Endothelial cell of umbilical vein (primary cell): ENCODE measurements at regions not wholly inside any gene's neighbourhood (a gene's known extent, or its start where the extent isn't known, plus 50 kb on each side); places are given as distances from the start of the nearest gene placed in this dataset.

ENCODE experiments used
- BruUV-seq: library from RNA; stranded (reverse); fragments of 400-500 nt; replicated peaks from 2 replicates; lab custom pipeline; 2021; lab: Mats Ljungman, UMichigan
- CTCF ChIA-PET: fragments of 300-600, 350-600 bp; sonication (Branson Sonifier 250); formaldehyde crosslinking; loops from one replicate; lab custom pipeline; 2021; ENCODE audit warnings: antibody characterized with exemption, inconsistent platforms; lab: Charles Lee
- POLR2A ChIA-PET: fragments of 300-600, 350-600 bp; sonication (Branson Sonifier 250); formaldehyde crosslinking; loops from one replicate; lab custom pipeline; 2021; ENCODE audit warnings: antibody characterized with exemption, inconsistent platforms; lab: Charles Lee
- DNase-seq: peaks from one replicate; pipeline ENCODE4 v3.0.0-alpha.2; 2011; ENCODE audit warnings: low read depth, low spot score
- FAIRE-seq: peaks from 2 replicates; lab custom pipeline; 2011; peaks lifted over from hg19 to GRCh38; lab: Jason Lieb, UNC
- H2AFZ ChIP-seq: 2 replicates; pipeline ENCODE4 v1.6.0; 2012; ENCODE audit warnings: low read depth, low read length, control low read depth, inconsistent platforms
- H3K27ac ChIP-seq: 2 replicates; pipeline ENCODE4 v1.5.1; 2011; ENCODE audit warnings: low read depth, mild to moderate bottlenecking, control low read depth, low read length, moderate library complexity; ENCODE audit not compliant: insufficient read depth
- H3K27me3 ChIP-seq, 2 experiments: 2 replicates each; pipeline versions ENCODE4 v1.6.0 to v1.6.1; 2011; ENCODE audit warnings: low read length in 2 of 2, mixed read lengths in 1 of 2; ENCODE audit not compliant: control insufficient read depth in 2 of 2, insufficient read depth in 2 of 2
- H3K36me3 ChIP-seq, 2 experiments: 2 replicates in 1 of 2; 3 replicates in 1 of 2; pipeline ENCODE4 v1.5.1; 2011; ENCODE audit warnings: low read length in 2 of 2, mild to moderate bottlenecking in 1 of 2, moderate library complexity in 1 of 2; ENCODE audit not compliant: control insufficient read depth in 2 of 2, insufficient read depth in 2 of 2; ENCODE audit errors: extremely low read depth in 1 of 2
- H3K4me1 ChIP-seq: 3 replicates; pipeline ENCODE4 v1.5.1; 2011; ENCODE audit warnings: mild to moderate bottlenecking, low read length; ENCODE audit not compliant: control insufficient read depth, insufficient read depth; ENCODE audit errors: extremely low read depth
- H3K4me2 ChIP-seq: 2 replicates; pipeline ENCODE4 v1.6.1; 2011; ENCODE audit warnings: low read length, control low read depth, mixed read lengths; ENCODE audit not compliant: insufficient read depth
- H3K4me3 ChIP-seq, 3 experiments: fragments of 200-600 bp in 1 of 3; sonication (generic), shearing (Covaris generic) in 1 of 3; replicated peaks in 1 of 3; 2 replicates each; pipeline ENCODE4 v1.5.1; 2011 to 2016; ENCODE audit warnings: control low read depth in 3 of 3, low read length in 3 of 3, mild to moderate bottlenecking in 2 of 3, inconsistent platforms in 1 of 3, low read depth in 1 of 3, moderate library complexity in 1 of 3; ENCODE audit not compliant: insufficient read depth in 1 of 3
- H3K79me2 ChIP-seq: 2 replicates; pipeline ENCODE4 v1.6.0; 2012; ENCODE audit warnings: low read length, inconsistent platforms; ENCODE audit not compliant: control insufficient read depth, insufficient read depth
- H3K9ac ChIP-seq: replicated peaks from 2 replicates; pipeline ENCODE3; 2011; ENCODE audit warnings: low read length, control low read depth; ENCODE audit not compliant: insufficient read depth; ENCODE audit errors: extremely low read depth
- H3K9me1 ChIP-seq: replicated peaks from 3 replicates; pipeline ENCODE4 v1.6.0; 2011; ENCODE audit warnings: mild to moderate bottlenecking, low read length; ENCODE audit not compliant: control insufficient read depth, insufficient read depth; ENCODE audit errors: extremely low read depth
- H3K9me3 ChIP-seq: replicated peaks from 2 replicates; pipeline ENCODE4 v1.5.1; 2012; ENCODE audit warnings: low read length, inconsistent platforms; ENCODE audit not compliant: control insufficient read depth, insufficient read depth
- H4K20me1 ChIP-seq: replicated peaks from 2 replicates; pipeline ENCODE3; 2011; ENCODE audit warnings: mild to moderate bottlenecking, low read length; ENCODE audit not compliant: control insufficient read depth, insufficient read depth; ENCODE audit errors: extremely low read depth
- EZH2 ChIP-seq: IDR thresholded peaks from 2 replicates; pipeline ENCODE4 v1.6.1; 2012; ENCODE audit warnings: borderline replicate concordance, low read depth, mild to moderate bottlenecking, moderate library complexity, low read length, inconsistent platforms; ENCODE audit not compliant: severe bottlenecking
- FOS ChIP-seq: IDR thresholded peaks from 2 replicates; pipeline ENCODE4 v1.6.1; 2011; ENCODE audit warnings: mild to moderate bottlenecking, low read length, moderate library complexity, borderline replicate concordance; ENCODE audit not compliant: insufficient read depth
- GATA2 ChIP-seq: IDR thresholded peaks from 2 replicates; pipeline ENCODE4 v1.7.0; 2011; ENCODE audit warnings: low read depth, mild to moderate bottlenecking, moderate library complexity, mixed read lengths, low read length; ENCODE audit not compliant: insufficient read length, insufficient read depth
- JUN ChIP-seq: IDR thresholded peaks from 2 replicates; pipeline ENCODE4 v1.6.1; 2011; ENCODE audit warnings: borderline replicate concordance, low read depth; ENCODE audit not compliant: insufficient read length, insufficient read depth
- MYC ChIP-seq: IDR thresholded peaks from one replicate; pipeline ENCODE4 v1.6.1; 2011; ENCODE audit warnings: mild to moderate bottlenecking, low read depth, low read length
- POLR2A ChIP-seq: IDR thresholded peaks from 2 replicates; pipeline ENCODE4 v1.6.1; 2012; ENCODE audit warnings: low read depth, mild to moderate bottlenecking, control low read depth, low read length
- POLR2AphosphoS5 ChIP-seq: IDR thresholded peaks from 2 replicates; pipeline ENCODE4 v1.6.1; 2012; ENCODE audit warnings: low read depth, mild to moderate bottlenecking, control low read depth, low read length, moderate library complexity; ENCODE audit not compliant: insufficient read depth
- dilution Hi-C: fragments of 300-500 bp; cut with MboI; formaldehyde crosslinking; loops from one replicate; pipeline ENCODE4 v1.15.0; 2019; ENCODE audit warnings: low sequenced_read_pairs; ENCODE audit not compliant: extremely low pct_ligation_motif_present
- intact Hi-C: fragments of 100-400 bp; cut with micrococcal nuclease; formaldehyde crosslinking; loops from one replicate; pipeline ENCODE4 v1.10.0; 2022
- TF ChIP-seq, protein P1 (sequence below): IDR thresholded peaks from 2 replicates; pipeline ENCODE4 v1.6.1; 2011; ENCODE audit not compliant: insufficient read depth, insufficient read length
- TF ChIP-seq, protein P2 (sequence below), 2 donors: IDR thresholded peaks; 1 replicate in 1 of 2; 2 replicates in 1 of 2; pipeline ENCODE4 v1.5.1; 2011; ENCODE audit warnings: low read length in 2 of 2, mild to moderate bottlenecking in 2 of 2, moderate library complexity in 2 of 2, control low read depth in 1 of 2, inconsistent platforms in 1 of 2, low read depth in 1 of 2; ENCODE audit not compliant: insufficient read depth in 1 of 2; ENCODE audit errors: extremely low read depth in 1 of 2

DNA sequence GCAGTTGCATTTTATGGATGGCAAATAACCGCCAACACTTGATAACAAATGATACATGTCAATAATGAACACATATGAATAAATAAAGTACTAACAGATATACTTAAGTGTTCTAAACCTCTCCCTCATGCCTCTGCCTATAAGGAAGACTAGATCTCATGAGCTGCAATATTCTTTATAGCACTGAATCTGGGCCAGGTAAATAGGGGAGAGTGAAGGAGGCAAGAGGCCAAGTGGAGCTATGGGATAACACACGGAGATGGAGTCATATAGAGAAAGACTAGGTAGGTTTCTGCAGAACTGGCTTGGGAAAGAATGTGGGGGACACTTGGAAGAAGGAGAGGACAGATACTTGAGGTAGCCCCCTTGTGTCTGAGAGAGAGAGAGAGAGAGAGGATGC, 354.2 kb upstream of the CFAP20DC start:
- TF ChIP-seq GATA2 (no peak), JUN (no peak), MYC (no peak), POLR2AphosphoS5 (no peak)
- TF ChIP-seq, protein P1, sequence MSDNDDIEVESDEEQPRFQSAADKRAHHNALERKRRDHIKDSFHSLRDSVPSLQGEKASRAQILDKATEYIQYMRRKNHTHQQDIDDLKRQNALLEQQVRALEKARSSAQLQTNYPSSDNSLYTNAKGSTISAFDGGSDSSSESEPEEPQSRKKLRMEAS = no peak
- TF ChIP-seq, protein P2, sequence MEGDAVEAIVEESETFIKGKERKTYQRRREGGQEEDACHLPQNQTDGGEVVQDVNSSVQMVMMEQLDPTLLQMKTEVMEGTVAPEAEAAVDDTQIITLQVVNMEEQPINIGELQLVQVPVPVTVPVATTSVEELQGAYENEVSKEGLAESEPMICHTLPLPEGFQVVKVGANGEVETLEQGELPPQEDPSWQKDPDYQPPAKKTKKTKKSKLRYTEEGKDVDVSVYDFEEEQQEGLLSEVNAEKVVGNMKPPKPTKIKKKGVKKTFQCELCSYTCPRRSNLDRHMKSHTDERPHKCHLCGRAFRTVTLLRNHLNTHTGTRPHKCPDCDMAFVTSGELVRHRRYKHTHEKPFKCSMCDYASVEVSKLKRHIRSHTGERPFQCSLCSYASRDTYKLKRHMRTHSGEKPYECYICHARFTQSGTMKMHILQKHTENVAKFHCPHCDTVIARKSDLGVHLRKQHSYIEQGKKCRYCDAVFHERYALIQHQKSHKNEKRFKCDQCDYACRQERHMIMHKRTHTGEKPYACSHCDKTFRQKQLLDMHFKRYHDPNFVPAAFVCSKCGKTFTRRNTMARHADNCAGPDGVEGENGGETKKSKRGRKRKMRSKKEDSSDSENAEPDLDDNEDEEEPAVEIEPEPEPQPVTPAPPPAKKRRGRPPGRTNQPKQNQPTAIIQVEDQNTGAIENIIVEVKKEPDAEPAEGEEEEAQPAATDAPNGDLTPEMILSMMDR (IDR thresholded peaks at IDR 0.05; ENCODE audit: extremely low read depth in 1 of 2, insufficient read depth in 1 of 2, low read depth in 1 of 2, low read length in 2 of 2) = no peak
- FAIRE-seq = no peak
- H3K27me3 ChIP-seq = no peaks in the 10 kb centered on the region
- no peaks in the 10 kb centered on the region for H3K4me1 ChIP-seq
- H3K4me2 ChIP-seq = no peak overlapping the region
- no peaks in the 10 kb centered on the region for H3K9me3 ChIP-seq
- intact Hi-C loops (no loop called here), dilution Hi-C loops (no loop called here)
- H4K20me1 ChIP-seq = no peaks in the 10 kb centered on the region
- no peak overlapping the region for H3K4me3 ChIP-seq
- no peaks in the 10 kb centered on the region for H3K79me2 ChIP-seq
- no peak overlapping the region for H3K27ac ChIP-seq
- no TSS peak for BruUV-seq
- H3K9ac ChIP-seq = no peak overlapping the region
- H3K9me1 ChIP-seq = no peaks in the 10 kb centered on the region
- H2AFZ ChIP-seq = no peak overlapping the region
- POLR2A ChIA-PET = no interaction called here
- no peaks in the 10 kb centered on the region for H3K36me3 ChIP-seq
- no peak for DNase-seq
- CTCF ChIA-PET = no interaction called here

DNA sequence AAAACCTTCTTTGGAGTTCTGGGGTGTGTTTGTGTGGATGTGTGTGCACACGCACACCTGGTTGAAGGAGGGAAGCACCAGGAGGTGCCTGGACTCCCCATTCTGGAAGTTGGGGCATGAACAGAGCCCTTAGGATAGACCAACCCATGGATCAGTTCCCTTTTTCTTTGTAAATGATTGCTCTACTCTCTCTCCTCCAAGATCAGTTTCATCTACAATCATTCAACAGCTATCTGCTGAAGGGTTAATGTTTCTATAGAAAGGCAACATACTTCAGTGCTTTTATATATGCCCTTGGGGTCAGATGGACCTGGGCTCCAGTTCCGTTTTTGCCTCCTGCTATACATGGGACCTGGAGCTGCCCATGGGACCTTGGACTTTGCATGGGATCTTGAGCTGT, 352.1 kb upstream of the CFAP20DC start:
- FAIRE-seq (no peak), DNase-seq (no peak)
- ChIA-PET POLR2A (no interaction called here), CTCF (no interaction called here)
- Histone ChIP-seq H3K4me3 (no peak overlapping the region), H3K9me3 (no peaks in the 10 kb centered on the region), H3K4me1 (no peaks in the 10 kb centered on the region), H2AFZ (no peak overlapping the region), H3K9me1 (no peaks in the 10 kb centered on the region), H3K27me3 (no peaks in the 10 kb centered on the region), H4K20me1 (no peaks in the 10 kb centered on the region), H3K79me2 (no peaks in the 10 kb centered on the region), H3K27ac (no peak overlapping the region), H3K9ac (no peak overlapping the region), H3K4me2 (no peak overlapping the region), H3K36me3 (no peaks in the 10 kb centered on the region)
- intact Hi-C loops = no loop called here
- TF ChIP-seq GATA2 (no peak), FOS (no peak), JUN (no peak), EZH2 (no peak), POLR2A (no peak), MYC (no peak), POLR2AphosphoS5 (no peak)
- TF ChIP-seq, protein P2 (IDR thresholded peaks at IDR 0.05; ENCODE audit: extremely low read depth in 1 of 2, insufficient read depth in 1 of 2, low read depth in 1 of 2, low read length in 2 of 2) = no peak
- TF ChIP-seq, protein P1 = no peak
- no TSS peak for BruUV-seq
- dilution Hi-C loops = no loop called here
